ENCODE measurements at regions not wholly inside any gene's neighbourhood (a gene's known extent, or its start where the extent isn't known, plus 50 kb on each side); places are given as distances from the start of the nearest gene placed in this dataset.
"Not testable (repeated sequence)": the region's sequence is repeated elsewhere in the genome, so short reads cannot be mapped to it uniquely, and the experiment has no call there.

DNA sequence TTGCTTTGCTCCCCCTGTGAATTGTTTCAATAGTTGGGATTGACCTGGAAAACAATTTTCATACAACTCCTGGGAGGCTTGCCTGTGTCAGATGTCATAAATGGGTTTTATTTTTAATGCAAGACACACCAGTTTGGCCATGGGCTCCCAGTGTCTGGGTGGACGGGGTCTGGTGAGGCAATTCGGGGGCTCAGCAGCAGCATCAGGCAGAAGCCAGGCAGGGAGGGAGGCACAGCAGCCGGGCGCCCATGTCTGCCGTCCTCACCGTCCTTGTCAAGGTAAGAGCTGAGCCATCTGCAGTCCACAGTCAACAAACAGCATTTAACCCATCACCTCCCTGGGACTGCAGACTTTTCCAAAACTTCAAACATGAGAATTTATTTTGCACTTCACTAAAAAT is 150.6 kb downstream of the NPIPB11 start:
- DNase-seq: not testable (repeated sequence)

DNA sequence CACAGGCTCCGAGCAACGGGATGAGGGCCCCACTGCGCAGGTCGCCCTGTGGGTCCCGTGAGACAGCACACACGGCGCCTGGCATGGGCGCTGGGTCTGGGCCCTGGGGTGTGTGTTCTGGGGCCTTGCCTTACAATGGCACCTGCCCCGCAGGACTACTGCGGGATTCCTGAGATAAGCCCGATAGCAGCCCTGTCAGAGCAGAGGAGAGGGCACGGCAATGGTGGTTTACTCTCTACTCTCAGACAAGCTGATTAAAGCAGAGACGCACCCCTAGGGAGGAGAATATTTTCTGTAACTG is 151.1 kb downstream of the NPIPB11 start:
- not testable (repeated sequence) for DNase-seq

DNA sequence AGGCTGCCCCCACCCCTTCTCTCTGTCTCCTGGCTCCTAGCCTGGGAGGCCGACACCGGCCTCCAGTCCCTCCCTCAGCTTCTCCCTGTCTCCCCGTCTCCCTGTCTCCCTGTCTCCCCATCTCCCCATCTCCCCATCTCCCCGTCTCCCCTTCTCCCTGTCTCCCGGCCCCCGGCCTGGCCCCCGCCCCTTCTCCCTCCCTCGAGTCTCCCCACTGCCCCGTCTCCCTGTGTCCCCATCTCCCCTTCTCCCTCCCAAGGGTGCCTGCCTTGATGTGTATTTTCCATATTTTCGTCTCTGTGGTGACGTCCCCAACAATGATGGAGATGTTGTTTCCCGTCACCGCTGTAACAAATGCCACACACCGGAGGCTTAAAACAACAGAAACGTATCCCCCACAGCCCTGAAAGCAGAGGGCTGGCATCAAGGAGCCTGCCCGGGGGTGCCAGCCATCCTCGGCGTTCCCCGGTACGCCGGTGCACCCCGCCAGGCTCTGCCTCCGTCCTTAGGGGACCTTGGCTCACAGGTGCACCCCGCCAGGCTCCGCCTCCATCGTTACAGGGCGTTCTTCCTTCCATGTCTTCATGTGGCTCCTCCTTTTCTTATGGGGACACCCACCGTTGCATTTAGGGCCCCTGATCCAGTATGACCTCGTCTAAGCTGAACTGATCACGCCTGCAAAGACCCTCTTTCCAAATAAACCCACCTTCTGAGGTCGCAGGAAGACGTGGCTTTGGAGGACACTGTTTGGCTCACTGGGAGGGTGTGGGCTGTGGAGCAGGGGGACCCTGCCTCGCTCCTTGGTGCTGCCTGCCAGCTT is 151.6 kb downstream of the NPIPB11 start:
- DNase-seq: no peak

DNA sequence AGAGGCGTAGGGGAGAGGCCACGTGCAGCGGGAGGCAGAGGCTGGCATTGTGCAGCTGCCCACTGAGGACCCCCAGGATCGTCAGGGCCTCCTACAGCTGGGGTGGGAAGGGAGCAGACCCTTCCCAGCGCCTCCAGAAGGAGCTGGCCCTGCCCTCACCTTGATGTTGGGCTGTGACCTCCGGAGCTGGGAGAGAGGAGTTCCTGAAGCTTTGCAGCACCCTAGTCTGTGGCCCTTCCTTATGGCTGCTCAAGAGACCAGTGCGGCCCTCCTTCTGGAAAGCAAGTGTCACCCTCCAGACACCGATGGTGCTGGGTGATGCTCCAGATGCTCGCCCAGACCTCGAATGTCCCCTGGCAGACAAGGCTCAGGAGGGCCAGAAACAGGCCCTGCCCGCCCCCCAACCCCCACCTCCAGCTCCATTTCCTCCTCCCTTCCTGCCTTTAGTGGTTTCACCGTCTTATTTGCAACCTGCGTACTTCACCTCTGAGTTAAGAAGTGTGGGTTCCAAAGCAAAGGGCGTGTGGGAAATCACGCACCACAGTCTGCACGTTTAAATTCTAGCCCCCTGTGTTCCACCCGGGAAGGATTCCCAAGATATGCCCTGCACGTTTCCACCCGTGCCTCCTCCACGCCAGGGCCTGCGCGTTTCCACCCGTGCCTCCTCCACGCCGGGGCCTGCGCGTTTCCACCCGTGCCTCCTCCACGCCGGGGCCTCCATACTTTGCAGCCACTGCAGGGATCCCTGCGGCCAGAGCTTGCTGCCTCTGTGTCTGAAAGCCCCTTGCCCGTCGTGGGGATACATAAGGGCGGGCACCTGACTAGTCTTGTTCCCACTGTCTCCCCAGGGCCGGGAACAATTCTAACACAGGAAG is 152.6 kb downstream of the NPIPB11 start:
- not testable (repeated sequence) for DNase-seq

DNA sequence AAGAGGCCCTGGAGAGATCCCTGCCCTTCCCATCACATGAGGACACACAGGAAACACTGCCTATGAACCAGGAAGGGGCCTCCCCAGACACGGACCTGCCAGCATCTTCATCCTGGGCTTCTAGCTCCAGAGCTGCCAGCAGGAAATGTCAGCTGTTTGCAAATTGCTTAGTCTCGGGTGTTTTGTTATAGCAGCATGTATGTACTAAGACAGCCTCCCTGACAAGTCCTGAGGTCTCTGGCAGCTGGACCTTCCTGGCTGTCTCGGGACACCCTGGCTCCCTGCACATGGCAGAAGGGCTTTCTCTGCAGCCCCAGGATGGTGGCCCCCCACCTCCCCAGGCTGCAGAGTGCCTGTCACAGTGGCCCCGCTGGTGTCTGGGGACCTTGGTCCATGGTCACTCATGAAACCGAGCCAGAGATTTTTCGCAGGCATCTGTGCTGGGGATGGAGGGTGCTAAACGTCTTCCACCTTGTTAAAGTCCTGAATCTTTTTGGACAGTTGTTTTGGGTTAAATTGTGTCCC is 153.4 kb downstream of the NPIPB11 start:
- DNase-seq: not testable (repeated sequence)

DNA sequence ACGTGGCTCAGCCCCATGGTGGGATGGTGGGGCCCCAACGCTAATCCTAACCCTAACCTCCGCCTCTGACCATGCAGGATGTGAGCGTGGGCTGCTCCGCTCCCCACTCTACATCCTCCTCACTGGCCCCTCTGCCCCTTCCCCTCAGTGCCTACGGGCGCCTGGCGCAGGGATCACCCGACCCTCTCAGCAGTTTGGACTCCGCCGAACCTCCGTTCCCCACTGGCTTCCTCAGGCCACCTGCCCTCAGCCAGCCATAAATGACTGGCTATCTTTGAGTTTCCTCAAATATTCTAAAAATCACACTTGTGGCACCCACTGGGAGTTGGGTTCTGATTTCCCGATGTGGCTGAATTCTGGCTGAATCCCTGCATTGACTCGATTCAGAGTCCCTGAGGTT is 154.2 kb downstream of the NPIPB11 start:
- DNase-seq: not testable (repeated sequence)

DNA sequence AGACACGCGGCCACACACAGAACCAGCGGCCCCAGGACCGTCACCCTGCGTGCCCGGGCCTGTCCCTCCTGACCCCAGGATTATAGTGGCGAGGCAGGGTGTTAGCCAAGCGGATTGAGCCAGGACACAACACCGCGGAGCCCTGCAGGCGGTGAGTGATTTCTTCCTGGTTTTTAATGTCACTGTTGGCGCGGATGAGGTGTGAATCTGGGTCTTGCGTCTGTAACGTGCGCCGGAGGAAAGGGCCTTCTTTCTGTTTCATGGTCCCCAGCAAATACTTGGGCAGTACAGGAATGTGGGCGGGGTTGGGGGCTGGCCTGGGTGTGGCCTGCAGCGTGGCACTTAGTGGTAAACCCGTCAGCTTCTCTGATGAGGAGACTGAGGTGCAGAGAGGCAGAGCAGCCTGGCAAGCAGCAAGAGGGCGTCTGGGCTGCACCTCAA is 154.9 kb downstream of the NPIPB11 start:
- DNase-seq: not testable (repeated sequence)

DNA sequence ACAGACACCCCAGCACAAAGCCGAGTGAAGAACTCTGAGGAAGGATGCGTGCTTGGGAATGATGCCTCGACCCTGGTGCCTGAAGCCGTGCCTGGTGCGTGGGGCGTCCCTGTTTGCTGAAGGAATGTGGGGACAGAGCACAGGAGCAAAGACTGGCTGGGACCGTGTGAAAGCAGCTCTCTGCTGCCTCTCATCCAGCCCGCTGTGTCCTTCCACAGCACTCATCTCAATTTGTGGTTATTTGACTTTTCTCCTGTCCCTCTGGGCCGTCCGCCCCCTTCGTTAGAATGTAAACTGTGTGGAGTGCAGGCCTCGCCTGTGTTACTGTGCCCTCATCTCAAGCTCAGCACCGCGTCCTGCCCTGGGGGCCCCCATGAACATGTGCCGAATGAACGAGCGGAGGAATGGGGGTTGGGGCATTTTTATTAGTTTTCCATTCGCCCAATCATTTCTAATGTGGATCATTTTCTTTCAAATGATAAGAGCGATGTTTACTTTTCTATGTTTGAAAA is 155.5 kb downstream of the NPIPB11 start:
- not testable (repeated sequence) for DNase-seq

DNA sequence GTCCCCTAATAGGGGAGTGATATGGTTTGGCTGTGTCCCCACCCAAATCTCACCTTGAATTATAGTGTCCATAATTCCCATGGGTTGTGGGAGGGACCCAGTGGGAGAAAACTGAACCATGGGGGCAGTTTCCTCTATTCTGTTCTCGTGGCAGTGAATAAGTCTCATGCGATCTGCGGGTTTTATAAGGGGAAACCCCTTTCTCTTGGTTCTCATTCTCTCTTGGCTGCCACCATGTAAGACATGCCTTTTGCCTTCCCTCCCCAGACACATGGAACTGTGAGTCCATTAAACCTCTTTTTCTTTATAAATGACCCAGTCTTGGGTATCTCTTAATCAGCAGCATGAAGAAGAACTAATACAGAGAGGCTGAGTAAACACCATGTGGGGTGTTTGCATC is 156.0 kb downstream of the NPIPB11 start:
- not testable (repeated sequence) for DNase-seq

DNA sequence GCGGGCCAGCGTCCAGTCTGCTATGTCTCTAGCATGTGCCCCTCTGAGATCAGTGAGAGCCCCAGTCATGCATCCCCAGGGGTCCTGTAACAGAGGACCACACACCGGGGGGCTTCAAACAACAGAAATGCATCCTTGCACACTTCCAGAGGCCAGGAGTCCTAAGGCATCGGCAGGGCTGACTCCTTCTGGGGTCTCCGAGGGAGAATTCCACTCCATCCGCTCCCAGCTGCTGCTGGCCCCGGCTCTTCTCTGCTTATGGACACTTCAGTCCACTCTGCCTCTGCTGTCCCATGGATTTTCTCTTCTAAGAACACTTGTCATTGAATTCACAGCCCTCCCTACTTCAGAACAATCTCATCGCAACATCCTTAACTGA is 157.6 kb downstream of the NPIPB11 start:
- DNase-seq: not testable (repeated sequence)

DNA sequence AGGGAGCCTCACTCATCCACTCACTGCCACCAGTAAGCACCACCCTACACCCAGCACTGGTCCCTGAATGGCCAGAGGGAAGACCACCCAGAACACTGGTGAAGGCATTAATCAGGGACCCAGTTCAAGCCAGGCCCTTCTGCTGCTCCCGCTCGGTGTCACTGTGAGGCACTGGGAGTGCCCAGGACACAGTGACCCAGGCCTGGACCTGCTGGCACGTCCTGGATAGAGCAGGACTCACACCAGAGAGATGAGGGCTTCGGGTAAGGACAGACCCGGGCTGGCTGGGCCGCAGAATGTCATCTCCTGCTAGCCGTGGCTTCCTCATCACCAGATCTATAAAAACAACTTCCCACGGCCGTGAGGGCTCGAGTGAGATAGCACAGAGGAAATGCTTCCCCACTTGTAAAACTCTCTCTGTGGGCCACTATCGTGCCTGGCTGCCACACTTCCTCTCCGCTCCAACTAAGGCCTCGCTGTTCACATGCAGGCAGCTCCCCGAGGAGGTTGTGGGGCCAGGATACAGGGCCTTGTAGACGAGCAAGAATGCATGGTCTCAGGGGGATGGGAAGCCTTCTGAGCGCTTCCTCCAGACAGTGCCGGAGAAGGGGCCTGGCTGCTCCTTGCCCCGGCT is 158.1 kb downstream of the NPIPB11 start:
- DNase-seq: peak; percentile 42

DNA sequence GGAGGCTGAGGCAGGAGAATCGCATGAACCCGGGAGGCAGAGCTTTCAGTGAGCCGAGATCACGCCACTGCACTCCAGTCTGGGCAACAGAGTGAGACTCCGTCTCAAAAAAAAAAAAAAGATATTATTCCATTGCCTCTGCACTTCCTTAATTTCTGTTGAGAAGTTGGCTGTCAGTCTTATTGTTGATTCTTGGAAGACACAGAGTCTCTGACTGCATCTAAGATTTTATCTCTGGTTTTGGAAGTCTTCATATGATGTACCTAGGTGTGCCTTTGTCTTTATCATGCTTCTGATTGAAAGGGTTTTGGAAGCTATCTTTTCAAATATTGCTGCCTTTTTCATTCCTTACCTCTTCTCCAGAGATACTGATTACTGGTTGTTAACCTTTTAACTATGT is 160.4 kb downstream of the NPIPB11 start:
- DNase-seq: not testable (repeated sequence)

DNA sequence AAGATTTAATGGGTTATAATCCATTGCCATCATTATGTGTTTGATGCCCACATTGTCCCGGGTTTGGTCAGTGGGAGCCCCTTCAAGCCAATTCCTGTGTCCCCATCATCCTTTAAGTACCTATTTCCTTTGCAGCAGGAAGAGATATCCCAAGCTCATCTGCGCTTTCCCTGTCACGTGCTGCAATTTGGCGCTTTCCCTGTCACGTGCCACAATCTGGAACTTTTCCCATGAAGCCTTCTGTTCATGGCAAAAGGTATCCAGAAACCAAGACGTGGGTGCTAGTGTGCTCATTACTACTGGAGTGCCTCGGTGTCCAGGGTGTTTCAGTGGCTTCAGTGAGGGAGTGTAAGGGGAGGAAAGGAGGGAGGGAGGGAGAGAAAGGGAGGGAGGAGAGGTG is 168.5 kb downstream of the NPIPB11 start:
- DNase-seq: no peak

DNA sequence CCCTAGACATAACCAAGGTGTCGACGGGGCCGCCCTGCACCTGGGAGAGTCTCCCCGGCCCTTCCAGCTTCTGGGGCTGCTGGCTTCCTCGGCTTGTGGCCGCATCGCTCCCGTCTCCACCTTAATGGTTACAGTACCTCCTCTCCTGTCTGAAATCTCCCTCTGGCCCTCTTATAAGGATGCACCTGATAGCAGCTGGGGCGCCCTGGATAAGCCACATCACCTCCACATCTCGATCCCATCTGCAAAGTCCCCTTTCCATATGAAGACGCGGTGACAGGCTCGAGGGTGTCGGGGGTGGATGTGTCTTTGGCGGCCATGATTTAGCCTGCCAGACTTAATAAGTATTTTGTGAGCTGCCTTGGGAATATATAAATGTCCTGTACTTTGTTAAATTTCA is 169.0 kb downstream of the NPIPB11 start:
- not testable (repeated sequence) for DNase-seq

DNA sequence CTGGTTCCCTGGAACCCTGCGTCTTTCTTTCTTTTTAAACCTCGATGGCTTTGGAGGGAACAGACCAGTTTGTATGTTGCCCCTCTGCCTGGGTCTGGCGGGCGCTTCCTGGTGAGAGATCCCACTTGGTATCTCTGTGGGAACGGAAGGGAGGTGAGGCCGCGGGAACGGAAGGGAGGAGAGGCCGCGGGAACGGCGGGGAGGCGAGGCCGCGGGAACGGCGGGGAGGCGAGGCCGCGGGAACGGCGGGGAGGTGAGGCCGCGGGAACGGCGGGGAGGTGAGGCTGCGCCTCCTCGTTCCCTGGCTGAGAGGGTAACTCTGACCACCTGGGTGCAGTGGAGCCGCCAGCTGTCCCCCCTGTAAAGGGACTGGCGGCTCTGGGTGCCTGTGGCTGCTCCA is 169.5 kb downstream of the NPIPB11 start:
- DNase-seq: not testable (repeated sequence)

DNA sequence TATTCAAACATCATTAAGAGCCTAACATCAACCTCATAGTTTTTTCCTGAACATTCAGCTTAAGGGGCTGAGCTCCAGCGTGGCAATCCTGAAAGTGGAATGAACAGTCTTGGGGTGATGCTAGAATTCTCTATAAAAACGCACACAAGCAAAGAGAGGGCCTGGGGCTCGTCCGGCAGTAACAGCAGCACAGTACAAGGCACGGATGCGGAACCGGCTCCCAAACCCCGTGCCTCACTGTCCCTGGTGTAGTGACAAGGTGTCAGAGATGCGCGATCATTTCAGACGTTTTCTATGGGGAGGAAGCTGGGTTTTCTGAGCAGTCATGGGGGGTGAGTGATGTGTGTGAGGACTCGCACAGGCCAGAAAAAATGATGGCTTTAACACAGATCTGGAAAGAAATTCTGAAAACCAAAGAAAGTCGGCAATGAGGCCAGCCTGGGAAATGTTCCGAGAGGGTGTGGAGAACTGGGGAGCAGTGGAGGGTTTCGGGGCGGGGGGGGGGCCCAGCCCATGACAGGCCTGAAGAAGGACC is 170.6 kb downstream of the NPIPB11 start:
- not testable (repeated sequence) for DNase-seq

DNA sequence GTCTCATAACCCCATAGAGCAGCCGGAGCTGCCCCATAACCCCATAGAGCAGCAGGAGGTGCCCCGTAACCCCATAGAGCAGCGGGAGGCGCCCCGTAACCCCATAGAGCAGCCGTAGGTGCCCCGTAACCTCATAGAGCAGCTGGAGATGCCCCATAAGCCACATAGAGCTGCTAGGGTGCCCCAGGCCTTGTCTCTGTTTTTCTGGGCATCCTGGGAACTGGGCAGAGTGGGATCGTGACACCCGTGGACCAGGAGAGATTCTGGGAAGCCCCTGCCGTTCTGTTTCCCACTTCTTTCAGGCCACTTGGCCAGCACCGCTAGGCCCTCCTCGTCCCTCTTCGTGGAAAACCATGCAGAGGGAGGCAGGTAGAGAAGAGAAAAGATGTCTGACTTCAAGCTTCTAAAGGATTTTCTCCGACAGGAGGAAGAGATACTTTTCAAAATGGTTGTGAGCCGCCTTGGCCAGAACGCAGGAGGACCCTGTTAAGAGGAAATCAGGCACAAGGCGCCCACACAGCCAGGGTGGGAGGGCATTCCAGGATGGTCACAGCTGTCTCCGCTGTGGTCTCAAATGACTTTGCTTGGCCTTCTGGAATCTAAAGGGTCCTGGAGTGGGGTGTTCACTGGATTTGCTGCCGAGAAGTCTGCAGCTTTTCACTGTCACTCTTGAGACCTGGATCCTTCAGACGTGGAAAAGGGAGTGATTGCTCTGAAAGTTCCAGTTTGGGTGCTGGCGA is 171.8 kb downstream of the NPIPB11 start:
- not testable (repeated sequence) for DNase-seq

DNA sequence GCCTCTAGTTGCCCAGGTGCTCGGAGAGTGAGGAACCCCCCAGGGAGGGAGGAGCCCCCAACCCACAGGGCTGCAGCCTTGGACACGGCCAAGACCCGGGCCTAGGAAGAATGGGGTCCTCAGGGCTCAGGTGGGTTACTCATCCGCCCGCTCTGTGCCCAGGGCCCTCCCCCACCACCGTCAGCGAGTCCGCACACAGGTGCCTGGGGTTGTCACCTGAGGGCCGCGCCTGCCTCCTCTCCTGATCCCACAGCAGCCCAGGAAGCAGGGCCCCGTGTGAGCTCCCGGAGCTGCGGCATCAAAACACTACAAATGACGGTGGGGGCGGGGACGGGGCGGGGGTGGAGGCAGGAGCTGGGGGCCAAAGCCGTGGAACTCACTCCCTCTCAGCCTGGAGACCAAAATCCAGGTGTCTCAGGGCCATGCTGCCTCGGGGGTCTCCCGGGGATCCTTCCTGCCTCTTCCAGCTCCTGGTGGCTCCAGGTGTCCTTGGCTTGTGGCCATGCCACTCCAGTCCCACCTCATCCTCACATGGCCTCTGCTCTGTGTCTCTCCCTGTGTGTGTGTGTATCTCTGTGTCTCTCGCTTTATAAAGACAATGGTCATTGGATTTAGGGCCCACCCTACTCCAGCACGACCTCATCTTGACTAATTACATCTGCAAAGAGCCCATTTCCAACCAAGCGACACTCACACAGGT is 172.7 kb downstream of the NPIPB11 start:
- DNase-seq: not testable (repeated sequence)

DNA sequence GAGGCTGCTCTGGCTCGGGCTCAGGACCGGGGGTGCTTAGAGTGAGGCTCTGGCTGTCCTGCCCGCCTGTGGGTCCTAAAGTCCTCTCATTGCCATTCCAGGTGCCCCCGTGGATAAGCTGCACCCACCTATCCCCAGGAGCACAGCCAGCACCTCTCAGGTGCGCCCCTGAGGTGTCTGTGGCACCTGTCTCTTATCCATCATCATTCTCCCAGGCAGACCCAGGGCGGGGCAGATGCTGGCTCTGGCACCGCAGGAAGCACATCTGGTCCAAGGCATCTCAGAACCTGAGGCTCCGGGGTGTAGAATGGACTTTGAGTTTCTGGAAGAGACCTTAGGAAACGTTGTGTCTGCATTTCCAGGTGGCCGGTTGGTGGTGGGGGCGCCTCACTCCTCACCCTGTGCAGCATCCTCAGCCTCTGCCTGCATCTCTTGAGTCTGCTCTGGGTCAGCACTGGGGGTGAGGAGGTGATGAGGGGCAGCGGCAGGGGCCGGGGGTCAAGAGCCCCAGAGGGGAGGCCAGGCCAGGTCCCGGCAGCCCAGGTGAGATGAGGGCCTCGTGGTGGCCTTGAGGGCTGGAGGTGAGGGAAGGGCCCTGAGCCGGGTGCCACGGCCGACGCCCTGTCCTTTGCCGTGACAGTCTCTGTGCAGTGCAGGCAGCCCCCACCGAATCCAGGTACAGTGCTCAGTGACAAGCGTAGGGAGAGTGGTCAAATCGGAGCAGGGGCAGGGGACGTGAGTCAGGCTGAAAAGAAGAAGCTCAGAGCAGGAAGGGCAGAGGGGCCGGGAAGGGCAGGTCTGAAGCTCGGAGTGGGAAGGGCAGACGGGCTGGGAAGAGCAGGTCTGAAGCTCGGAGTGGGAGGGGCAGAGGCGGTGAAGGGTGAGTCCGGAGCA is 173.5 kb downstream of the NPIPB11 start:
- DNase-seq: no peak

DNA sequence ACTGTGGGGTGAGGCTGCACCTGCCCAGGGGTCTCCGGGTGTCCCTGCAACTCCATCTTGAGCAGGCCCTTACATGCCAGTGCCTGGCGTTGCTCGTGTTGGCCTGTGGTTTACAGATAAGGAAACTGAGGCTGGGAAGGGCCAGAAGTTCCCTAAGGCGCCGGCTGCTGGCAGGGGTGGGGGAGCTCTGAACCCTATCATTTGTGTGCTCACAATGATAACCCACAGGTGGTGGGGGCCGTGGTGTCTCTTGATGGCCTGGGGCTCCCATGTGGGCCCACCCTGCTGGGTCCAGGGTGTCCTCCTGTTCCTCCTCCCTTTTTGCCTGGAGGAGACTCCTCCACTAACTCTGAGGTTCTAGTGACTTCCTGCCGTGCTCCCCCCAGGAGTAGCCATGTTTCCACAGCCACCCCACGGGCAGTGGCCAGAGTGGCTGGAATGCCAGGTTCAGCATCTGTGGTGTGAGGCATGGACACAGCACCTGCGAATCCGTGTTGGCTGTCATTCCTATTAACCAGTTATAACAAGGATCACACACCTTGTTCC is 174.3 kb downstream of the NPIPB11 start:
- not testable (repeated sequence) for DNase-seq

All from GF-D8 (cell line).